ENCODE measurements at regions not wholly inside any gene's neighbourhood (a gene's known extent, or its start where the extent isn't known, plus 50 kb on each side); places are given as distances from the start of the nearest gene placed in this dataset.
A peak's percentile ranks its signal among the peaks of the same experiment; 100 is the strongest.

- no peak for DNase-seq
Observed at GRCh38 chr7:121810831-121811672, 61.9 kb upstream of the PTPRZ1 start.

GRCh38 chr7:121807078-121807477, 65.9 kb upstream of the PTPRZ1 start:
- no peak for DNase-seq

GRCh38 chr7:121803039-121803438, 69.9 kb upstream of the PTPRZ1 start:
- no peak for DNase-seq

GRCh38 chr7:121800916-121801675, 71.9 kb upstream of the PTPRZ1 start:
- DNase-seq = no peak

- no peak for DNase-seq
Observed at GRCh38 chr7:121798896-121799295, 74.1 kb upstream of the PTPRZ1 start.

- no peak for DNase-seq
Observed at GRCh38 chr7:121798453-121798840, 74.5 kb upstream of the PTPRZ1 start.

GRCh38 chr7:121797657-121798452, 75.1 kb upstream of the PTPRZ1 start:
- no peak for DNase-seq

- no peak for DNase-seq
Observed at GRCh38 chr7:121796936-121797656, 75.9 kb upstream of the PTPRZ1 start.

GRCh38 chr7:121796381-121796780, 76.6 kb upstream of the PTPRZ1 start:
- no peak for DNase-seq

- no peak for DNase-seq
Observed at GRCh38 chr7:121795736-121796135, 77.2 kb upstream of the PTPRZ1 start.

- DNase-seq = no peak
Observed at GRCh38 chr7:121793716-121794115, 79.2 kb upstream of the PTPRZ1 start.

- no peak for DNase-seq
Observed at GRCh38 chr7:121777672-121778071, 95.3 kb upstream of the PTPRZ1 start.

GRCh38 chr7:121774563-121774962, 98.4 kb upstream of the PTPRZ1 start:
- DNase-seq = no peak

- no peak for DNase-seq
Observed at GRCh38 chr7:121766676-121767075, 106.3 kb upstream of the PTPRZ1 start.

GRCh38 chr7:121761399-121761798, 111.6 kb upstream of the PTPRZ1 start:
- no peak for DNase-seq

GRCh38 chr7:121755818-121756552, 117.0 kb upstream of the PTPRZ1 start:
- DNase-seq = peak; percentile 42

GRCh38 chr7:121755286-121755685, 117.7 kb upstream of the PTPRZ1 start:
- no peak for DNase-seq

- DNase-seq = no peak
Observed at GRCh38 chr7:121753944-121754343, 119.0 kb upstream of the PTPRZ1 start.

GRCh38 chr7:121752706-121753105, 120.3 kb upstream of the PTPRZ1 start:
- peak; percentile 33 for DNase-seq

- no peak for DNase-seq
Observed at GRCh38 chr7:121748546-121748945, 124.4 kb upstream of the PTPRZ1 start.

- no peak for DNase-seq
Observed at GRCh38 chr7:121745856-121746255, 127.1 kb upstream of the PTPRZ1 start.

GRCh38 chr7:121744877-121745276, 128.1 kb upstream of the PTPRZ1 start:
- no peak for DNase-seq

Measured in COR-L47 (cell line).